Astrocyte of the spinal cord (primary cell): ENCODE measurements at regions not wholly inside any gene's neighbourhood (a gene's known extent, or its start where the extent isn't known, plus 50 kb on each side); places are given as distances from the start of the nearest gene placed in this dataset.

Experiments used
- DNase-seq: peaks from one replicate; pipeline ENCODE4 v3.0.0; 2011; ENCODE audit warnings: low read depth, low spot score
- H3K4me3 ChIP-seq: 2 replicates; pipeline ENCODE4 v1.5.1; 2011; ENCODE audit warnings: low read depth, mild to moderate bottlenecking, low read length, moderate library complexity
- in situ Hi-C: cut with HindIII; loops from 2 replicates; pipeline ENCODE4 v1.10.0; 2017; ENCODE audit warnings: low sequenced_read_pairs
- TF ChIP-seq, protein P1 (sequence below): IDR thresholded peaks from 2 replicates; pipeline ENCODE4 v1.5.1; 2012; ENCODE audit warnings: low read depth, mild to moderate bottlenecking, low read length, inconsistent platforms

DNA sequence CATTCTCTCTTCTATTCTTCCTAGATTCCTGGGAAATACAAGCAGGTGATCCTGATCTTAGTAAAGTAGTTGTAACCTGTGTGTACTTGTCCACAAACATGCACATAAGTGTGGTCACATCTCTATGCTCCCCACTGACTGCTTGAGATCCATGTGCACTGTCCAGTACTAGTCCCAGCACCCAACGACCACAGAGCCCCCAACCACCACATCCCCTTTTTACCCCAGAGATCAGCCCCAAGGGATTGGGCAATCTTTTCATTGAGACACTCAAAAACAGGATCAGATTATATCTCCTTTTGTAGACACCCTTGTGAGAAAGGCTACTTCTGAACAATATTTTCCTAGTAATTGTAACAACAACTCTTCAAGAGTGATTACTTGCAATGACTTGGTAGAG is 240.6 kb downstream of the ACTL7B start:
- no peak for DNase-seq
- H3K4me3 ChIP-seq = no peak overlapping the region
- in situ Hi-C loops = no loop called here
- TF ChIP-seq, protein P1, sequence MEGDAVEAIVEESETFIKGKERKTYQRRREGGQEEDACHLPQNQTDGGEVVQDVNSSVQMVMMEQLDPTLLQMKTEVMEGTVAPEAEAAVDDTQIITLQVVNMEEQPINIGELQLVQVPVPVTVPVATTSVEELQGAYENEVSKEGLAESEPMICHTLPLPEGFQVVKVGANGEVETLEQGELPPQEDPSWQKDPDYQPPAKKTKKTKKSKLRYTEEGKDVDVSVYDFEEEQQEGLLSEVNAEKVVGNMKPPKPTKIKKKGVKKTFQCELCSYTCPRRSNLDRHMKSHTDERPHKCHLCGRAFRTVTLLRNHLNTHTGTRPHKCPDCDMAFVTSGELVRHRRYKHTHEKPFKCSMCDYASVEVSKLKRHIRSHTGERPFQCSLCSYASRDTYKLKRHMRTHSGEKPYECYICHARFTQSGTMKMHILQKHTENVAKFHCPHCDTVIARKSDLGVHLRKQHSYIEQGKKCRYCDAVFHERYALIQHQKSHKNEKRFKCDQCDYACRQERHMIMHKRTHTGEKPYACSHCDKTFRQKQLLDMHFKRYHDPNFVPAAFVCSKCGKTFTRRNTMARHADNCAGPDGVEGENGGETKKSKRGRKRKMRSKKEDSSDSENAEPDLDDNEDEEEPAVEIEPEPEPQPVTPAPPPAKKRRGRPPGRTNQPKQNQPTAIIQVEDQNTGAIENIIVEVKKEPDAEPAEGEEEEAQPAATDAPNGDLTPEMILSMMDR = no peak

DNA sequence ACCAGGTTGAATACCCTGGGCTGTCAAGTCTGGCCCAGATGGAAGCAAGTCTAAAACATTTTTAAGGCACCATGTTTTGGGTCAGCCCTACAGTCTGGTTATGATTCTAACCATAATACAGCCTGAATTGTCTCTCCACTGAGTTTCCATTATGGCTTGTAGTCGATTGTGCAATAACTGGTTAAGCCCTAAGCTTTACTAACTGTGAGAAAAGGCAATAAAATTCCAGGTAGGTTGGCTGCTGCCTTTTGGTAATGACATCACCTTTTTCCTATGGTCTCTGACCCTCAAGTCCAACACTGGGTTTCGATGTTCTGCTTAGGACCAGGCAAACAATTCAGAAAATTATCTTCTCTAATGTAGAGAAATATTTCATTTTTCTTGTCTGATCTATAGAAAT is 243.3 kb downstream of the ACTL7B start:
- in situ Hi-C loops = no loop called here
- H3K4me3 ChIP-seq = no peak overlapping the region
- TF ChIP-seq, protein P1 = no peak
- no peak for DNase-seq

DNA sequence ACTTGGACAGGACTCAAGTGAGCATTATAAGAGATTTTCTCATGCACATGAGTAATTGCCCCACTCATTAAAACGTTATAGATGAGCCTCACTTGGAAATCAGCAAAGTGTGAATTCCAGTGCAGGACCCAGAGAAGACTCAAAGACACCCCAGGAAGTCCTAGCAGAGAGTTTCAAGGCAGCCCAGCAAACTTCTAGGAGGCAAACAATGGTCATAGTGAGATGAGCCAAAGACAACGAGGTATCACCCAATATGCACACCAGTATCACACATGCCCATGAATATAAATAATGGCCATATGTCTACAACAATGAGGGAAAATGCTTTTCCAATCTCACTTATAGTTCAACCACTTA is 245.9 kb downstream of the ACTL7B start:
- no peak overlapping the region for H3K4me3 ChIP-seq
- TF ChIP-seq, protein P1 = no peak
- no peak for DNase-seq
- in situ Hi-C loops = no loop called here

DNA sequence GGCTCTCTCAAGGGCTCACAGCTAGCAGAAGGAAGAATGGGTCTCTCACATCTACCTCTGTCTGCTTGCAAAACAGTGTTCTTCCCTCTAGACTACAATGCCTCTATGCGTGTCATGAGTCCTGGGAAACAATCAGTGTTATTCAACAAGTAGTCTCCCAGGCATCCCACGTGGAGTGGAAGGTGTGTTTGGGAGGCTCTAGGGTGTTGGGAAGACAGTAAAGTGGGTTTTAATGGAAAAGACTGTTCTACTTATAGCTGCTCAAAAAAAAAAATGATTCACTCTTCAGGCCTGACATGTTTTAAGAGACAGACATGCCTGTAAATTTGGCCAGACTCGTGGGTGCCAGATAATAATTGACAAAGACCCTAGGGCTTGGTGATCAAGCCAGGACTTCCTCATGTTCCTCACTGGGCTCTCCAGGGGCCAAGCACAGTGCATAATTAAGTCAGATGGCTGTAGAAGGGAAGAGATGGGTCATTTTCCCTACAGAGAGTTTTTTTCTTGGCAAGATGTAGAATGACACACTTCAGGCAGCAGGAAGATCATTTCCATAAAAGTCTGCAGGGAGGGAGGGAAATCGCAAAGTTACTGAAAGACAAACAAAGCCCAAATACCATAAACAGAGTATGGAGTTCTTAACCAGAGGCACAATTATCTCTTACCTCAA is 246.4 kb downstream of the ACTL7B start:
- TF ChIP-seq, protein P1 = no peak
- no peak for DNase-seq
- in situ Hi-C loops = no loop called here
- no peak overlapping the region for H3K4me3 ChIP-seq

DNA sequence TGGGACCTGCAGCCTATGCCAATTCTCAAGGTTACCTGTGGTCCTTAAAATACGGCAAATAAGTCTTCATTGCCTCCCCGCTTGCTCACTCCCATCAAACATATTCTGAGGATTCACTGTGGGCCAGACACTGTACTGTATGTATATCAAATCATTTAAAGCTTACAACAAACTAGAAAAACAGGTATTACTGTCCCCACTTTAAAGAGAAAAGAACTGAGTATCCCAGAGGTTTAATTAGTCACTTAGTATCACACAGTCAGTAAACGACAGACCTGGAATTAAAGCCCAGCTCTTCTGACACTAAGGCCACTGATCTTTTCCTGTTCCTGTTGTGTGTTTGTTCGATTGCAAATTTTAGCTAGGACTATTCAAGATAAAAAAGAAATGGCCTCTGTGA is 248.2 kb downstream of the ACTL7B start:
- no peak overlapping the region for H3K4me3 ChIP-seq
- DNase-seq = no peak
- in situ Hi-C loops = no loop called here
- TF ChIP-seq, protein P1 = no peak

DNA sequence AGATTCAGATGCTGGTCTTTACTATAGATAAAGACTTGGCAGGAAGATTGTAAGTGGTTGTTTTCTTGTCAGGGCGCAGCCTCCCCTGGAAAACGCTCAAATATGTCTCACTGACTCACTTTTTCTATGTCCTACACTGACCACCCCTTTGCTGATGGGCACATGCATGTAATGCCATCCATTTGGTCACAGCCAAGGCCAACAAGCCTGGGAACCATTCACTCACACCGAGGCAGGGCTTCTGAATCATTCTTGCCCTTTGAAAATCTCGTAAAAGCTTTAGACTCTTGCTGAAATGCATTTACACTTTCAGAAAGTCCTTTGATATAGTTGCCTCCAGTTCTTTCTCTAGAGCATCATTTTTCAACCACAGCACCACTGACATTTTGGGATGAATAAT is 249.4 kb downstream of the ACTL7B start:
- DNase-seq = no peak
- H3K4me3 ChIP-seq = no peak overlapping the region
- in situ Hi-C loops = no loop called here
- TF ChIP-seq, protein P1 = no peak

DNA sequence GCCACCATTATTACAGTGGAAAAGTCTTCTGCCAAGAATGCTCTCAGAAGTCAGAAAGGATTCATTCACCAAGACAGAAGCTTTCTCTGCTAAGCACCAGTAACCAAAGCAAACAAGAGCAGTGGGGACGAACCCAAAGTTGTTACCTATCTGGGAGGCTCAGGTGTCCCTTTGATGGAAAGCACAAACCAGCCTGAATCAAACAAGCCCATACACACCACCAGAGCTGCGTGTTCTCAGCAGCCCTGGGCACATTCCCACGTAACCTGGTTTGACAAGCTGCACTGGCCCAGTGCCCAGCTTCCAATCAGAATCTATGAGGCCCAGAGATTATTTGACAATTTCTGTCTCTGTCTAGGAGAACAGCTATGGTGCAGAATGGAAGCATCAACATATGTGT is 252.6 kb downstream of the ACTL7B start:
- in situ Hi-C loops = no loop called here
- no peak overlapping the region for H3K4me3 ChIP-seq
- TF ChIP-seq, protein P1 = no peak
- DNase-seq = no peak
